RWPE2 (cell line): ENCODE measurements at regions not wholly inside any gene's neighbourhood (a gene's known extent, or its start where the extent isn't known, plus 50 kb on each side); places are given as distances from the start of the nearest gene placed in this dataset.
"Not testable (repeated sequence)": the region's sequence is repeated elsewhere in the genome, so short reads cannot be mapped to it uniquely, and the experiment has no call there.

ENCODE experiments used
- ATAC-seq: fragments of 200-7000 bp; cut with Tn5 transposase; 3 replicates; pipeline ENCODE4 v1.9.1; 2021; ENCODE audit warnings: low read depth
- DNase-seq: peaks from one replicate; pipeline ENCODE4 v3.0.0-alpha.2; 2020; ENCODE audit warnings: low spot score
- H3K27ac ChIP-seq: fragments of 450-650 bp; 2 replicates; pipeline ENCODE4 v1.5.1; 2017; ENCODE audit warnings: mild to moderate bottlenecking; ENCODE audit not compliant: poor library complexity, severe bottlenecking
- H3K27me3 ChIP-seq: fragments of 250-450 bp; sonication (Bioruptor Pico); 2 replicates; pipeline ENCODE4 v1.5.1; 2021; ENCODE audit warnings: mild to moderate bottlenecking, moderate library complexity; ENCODE audit not compliant: insufficient read depth, poor library complexity, severe bottlenecking
- H3K36me3 ChIP-seq: fragments of 250-450 bp; sonication (Bioruptor Pico); 2 replicates; pipeline ENCODE4 v1.5.1; 2020; ENCODE audit warnings: low read depth, mild to moderate bottlenecking, moderate library complexity
- H3K4me1 ChIP-seq: fragments of 250-450 bp; sonication (Bioruptor Pico); 2 replicates; pipeline ENCODE4 v1.5.1; 2021; ENCODE audit warnings: mild to moderate bottlenecking, moderate library complexity; ENCODE audit not compliant: insufficient read depth, poor library complexity, severe bottlenecking
- H3K4me3 ChIP-seq: fragments of 250-450 bp; sonication (Bioruptor Pico); 2 replicates; pipeline ENCODE4 v1.5.1; 2021; ENCODE audit warnings: mild to moderate bottlenecking, moderate library complexity; ENCODE audit not compliant: severe bottlenecking
- H3K9me3 ChIP-seq: fragments of 250-450 bp; sonication (Bioruptor Pico); 2 replicates; pipeline ENCODE4 v1.5.1; 2021; ENCODE audit warnings: mild to moderate bottlenecking, moderate library complexity; ENCODE audit not compliant: severe bottlenecking
- TF ChIP-seq, protein P1 (sequence below): fragments of 450-650 bp; IDR thresholded peaks from one replicate; pipeline ENCODE4 v1.5.1; 2017; ENCODE audit warnings: mild to moderate bottlenecking, moderate library complexity; ENCODE audit not compliant: poor library complexity, severe bottlenecking

DNA sequence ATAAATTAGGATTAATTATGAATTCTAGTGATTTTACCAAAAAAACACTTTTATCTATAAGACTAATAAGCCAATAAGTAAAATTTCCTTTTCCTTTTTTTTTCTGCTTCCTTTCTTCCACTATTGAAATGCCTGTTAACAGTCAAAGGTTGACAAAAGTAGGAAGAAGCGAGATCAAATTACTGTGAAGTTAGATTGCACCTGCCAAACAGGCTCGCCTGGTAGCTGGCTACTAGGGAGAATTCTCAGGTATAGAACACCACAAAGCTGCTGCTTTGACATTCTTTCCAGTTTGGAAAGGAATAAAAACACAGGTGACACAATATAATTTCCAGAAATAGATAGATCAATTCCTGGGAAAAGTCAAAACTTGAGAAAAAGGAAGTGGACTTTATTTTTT, 749.0 kb downstream of the NSUN3 start:
- TF ChIP-seq, protein P1, sequence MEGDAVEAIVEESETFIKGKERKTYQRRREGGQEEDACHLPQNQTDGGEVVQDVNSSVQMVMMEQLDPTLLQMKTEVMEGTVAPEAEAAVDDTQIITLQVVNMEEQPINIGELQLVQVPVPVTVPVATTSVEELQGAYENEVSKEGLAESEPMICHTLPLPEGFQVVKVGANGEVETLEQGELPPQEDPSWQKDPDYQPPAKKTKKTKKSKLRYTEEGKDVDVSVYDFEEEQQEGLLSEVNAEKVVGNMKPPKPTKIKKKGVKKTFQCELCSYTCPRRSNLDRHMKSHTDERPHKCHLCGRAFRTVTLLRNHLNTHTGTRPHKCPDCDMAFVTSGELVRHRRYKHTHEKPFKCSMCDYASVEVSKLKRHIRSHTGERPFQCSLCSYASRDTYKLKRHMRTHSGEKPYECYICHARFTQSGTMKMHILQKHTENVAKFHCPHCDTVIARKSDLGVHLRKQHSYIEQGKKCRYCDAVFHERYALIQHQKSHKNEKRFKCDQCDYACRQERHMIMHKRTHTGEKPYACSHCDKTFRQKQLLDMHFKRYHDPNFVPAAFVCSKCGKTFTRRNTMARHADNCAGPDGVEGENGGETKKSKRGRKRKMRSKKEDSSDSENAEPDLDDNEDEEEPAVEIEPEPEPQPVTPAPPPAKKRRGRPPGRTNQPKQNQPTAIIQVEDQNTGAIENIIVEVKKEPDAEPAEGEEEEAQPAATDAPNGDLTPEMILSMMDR, result no peak
- no peak for ATAC-seq

DNA sequence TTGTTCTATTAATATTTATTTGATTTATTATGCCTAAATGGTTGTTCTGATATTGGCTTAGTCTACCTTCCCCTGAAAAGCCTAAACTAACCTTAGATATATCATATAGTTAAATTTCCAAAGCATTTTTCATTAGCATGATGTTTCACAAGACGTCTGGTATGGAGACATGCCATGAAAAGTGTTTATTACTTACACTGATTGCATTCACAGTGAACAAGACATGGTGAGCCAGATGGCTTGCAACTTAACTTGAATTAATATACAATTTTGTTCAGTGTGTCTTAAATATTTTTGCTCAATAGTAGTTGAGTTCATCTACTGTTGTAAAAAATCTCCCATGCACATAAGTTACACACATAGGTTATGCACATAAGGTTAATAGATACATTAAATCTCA, 758.4 kb downstream of the NSUN3 start:
- H3K9me3 ChIP-seq, result no peaks in the 10 kb centered on the region
- H3K4me3 ChIP-seq, result no peak overlapping the region
- ATAC-seq (no peak), DNase-seq (no peak)
- no peak overlapping the region for H3K27ac ChIP-seq
- no peaks in the 10 kb centered on the region for H3K36me3 ChIP-seq
- TF ChIP-seq, protein P1, result no peak
- no peaks in the 10 kb centered on the region for H3K27me3 ChIP-seq
- H3K4me1 ChIP-seq, result no peaks in the 10 kb centered on the region

More for the DNA sequence above, 749.0 kb downstream of the NSUN3 start:
- Histone ChIP-seq H3K4me3 (no peak overlapping the region), H3K4me1 (no peaks in the 10 kb centered on the region), H3K27me3 (no peaks in the 10 kb centered on the region), H3K27ac (no peak overlapping the region), H3K9me3 (no peaks in the 10 kb centered on the region), H3K36me3 (no peaks in the 10 kb centered on the region)
- no peak for DNase-seq

DNA sequence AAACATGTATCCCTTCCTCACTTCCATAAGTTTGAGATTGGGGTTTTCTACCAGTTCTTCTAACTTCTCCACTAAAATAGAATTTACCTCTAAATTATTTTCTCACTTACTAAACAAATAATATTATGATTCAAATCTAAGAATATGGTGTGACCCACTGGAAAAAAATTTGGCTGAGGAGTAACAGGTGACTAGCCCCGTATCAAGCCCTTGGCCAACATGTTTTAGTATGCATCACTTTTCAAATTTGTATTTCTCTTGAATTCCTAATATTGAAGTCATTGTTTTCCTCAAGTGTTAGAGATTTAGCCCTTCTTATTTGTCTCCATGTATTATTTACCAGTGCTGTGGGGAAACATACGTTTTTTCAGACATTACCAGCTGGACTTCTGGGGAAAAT, 759.4 kb downstream of the NSUN3 start:
- H3K27ac ChIP-seq, result no peak overlapping the region
- H3K27me3 ChIP-seq, result no peaks in the 10 kb centered on the region
- H3K4me1 ChIP-seq, result no peaks in the 10 kb centered on the region
- no peaks in the 10 kb centered on the region for H3K9me3 ChIP-seq
- ATAC-seq (no peak), DNase-seq (no peak)
- no peaks in the 10 kb centered on the region for H3K36me3 ChIP-seq
- no peak overlapping the region for H3K4me3 ChIP-seq
- TF ChIP-seq, protein P1, result no peak

DNA sequence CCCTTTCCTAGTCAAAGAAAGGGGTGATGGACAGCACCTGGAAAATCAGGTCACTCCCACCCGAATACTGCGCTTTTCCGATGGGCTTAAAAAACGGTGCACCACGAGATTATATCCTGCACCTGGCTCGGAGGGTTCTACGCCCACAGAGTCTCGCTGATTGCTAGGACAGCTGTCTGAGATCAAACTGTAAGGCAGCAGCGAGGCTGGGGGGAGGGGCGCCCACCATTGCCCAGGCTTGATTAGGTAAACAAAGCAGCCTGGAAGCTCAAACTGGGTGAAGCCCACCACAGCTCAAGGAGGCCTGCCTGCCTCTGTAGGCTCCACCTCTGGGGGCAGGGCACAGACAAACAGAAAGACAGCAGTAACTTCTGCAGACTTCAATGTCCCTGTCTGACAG, 783.4 kb downstream of the NSUN3 start:
- not testable (repeated sequence) for H3K9me3 ChIP-seq, H3K27me3 ChIP-seq, H3K4me1 ChIP-seq, DNase-seq, H3K4me3 ChIP-seq, ATAC-seq, H3K36me3 ChIP-seq, H3K27ac ChIP-seq

DNA sequence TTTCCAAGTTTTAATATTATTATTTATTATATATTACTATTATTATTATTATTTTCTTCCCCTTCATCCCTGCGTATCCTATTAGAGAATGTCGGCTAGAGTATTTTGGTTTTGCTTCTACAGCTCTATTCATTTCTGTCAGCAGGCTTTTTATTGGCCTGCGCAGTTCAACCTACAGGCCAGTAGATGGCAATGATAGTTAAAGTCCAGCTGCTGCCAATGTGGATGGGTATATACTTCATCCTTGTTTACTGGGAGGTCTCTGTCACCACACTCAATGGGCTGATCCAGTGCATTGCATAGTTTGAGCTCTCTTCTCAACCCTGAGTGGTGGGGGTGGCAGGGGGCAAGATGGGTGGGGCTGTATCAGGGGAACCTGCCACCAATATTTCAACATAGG, 799.8 kb downstream of the NSUN3 start:
- Histone ChIP-seq H3K4me1 (no peaks in the 10 kb centered on the region), H3K27ac (no peak overlapping the region), H3K36me3 (no peaks in the 10 kb centered on the region), H3K27me3 (no peaks in the 10 kb centered on the region), H3K4me3 (no peak overlapping the region), H3K9me3 (no peaks in the 10 kb centered on the region)
- DNase-seq (no peak), ATAC-seq (no peak)
- TF ChIP-seq, protein P1, result peak; percentile 58
